Effector memory CD8-positive, alpha-beta T cell (primary cell): ENCODE measurements at regions not wholly inside any gene's neighbourhood (a gene's known extent, or its start where the extent isn't known, plus 50 kb on each side); places are given as distances from the start of the nearest gene placed in this dataset.

ENCODE experiments used
- ATAC-seq: fragments of 150-1000 bp; cut with Tn5 transposase; replicated peaks from 2 replicates; pipeline ENCODE4 v1.10.0; 2021; ENCODE audit warnings: mild to moderate bottlenecking, moderate library complexity
- DNase-seq, 3 experiments: peaks; one replicate each; pipeline ENCODE4 v3.0.0; 2021
- H3K27ac Mint-ChIP-seq, 2 donors: one replicate each; pipeline ENCODE4 v1.8.0; 2022; ENCODE audit warnings: mild to moderate bottlenecking in 2 of 2, mixed read lengths in 2 of 2, moderate library complexity in 2 of 2
- H3K27me3 Mint-ChIP-seq, 2 donors: one replicate each; pipeline ENCODE4 v1.8.0; 2022; ENCODE audit warnings: mixed read lengths in 2 of 2
- H3K36me3 Mint-ChIP-seq: one replicate; pipeline ENCODE4 v1.8.0; 2022; ENCODE audit warnings: mild to moderate bottlenecking, moderate library complexity, mixed read lengths; ENCODE audit not compliant: insufficient read depth
- H3K4me1 Mint-ChIP-seq, 2 donors: one replicate each; pipeline ENCODE4 v1.8.0; 2022; ENCODE audit warnings: low read depth in 2 of 2, mixed read lengths in 2 of 2
- H3K4me3 Mint-ChIP-seq, 2 donors: one replicate each; pipeline ENCODE4 v1.8.0; 2022; ENCODE audit warnings: mild to moderate bottlenecking in 2 of 2, mixed read lengths in 2 of 2, moderate library complexity in 2 of 2
- H3K9me3 Mint-ChIP-seq, 2 donors: one replicate each; pipeline ENCODE4 v1.8.0; 2022; ENCODE audit warnings: mixed read lengths in 2 of 2

- Mint-ChIP-seq H3K27me3 (peaks cover 24 to 39% of the 10 kb centered on the region in 2 donors), H3K4me1 (no peaks in the 10 kb centered on the region), H3K36me3 (peaks cover 3% of the 10 kb centered on the region), H3K9me3 (no peaks in the 10 kb centered on the region), H3K4me3 (no peak overlapping the region), H3K27ac (no peak overlapping the region)
- no peak for ATAC-seq
- no peak for DNase-seq
Observed at GRCh38 chr18:45521136-45521535, 94.1 kb upstream of the SLC14A2 start.

- Mint-ChIP-seq H3K27me3 (peaks cover 30 to 45% of the 10 kb centered on the region in 2 donors), H3K9me3 (no peaks in the 10 kb centered on the region), H3K36me3 (peaks cover 3% of the 10 kb centered on the region), H3K27ac (no peak overlapping the region), H3K4me3 (no peak overlapping the region), H3K4me1 (no peaks in the 10 kb centered on the region)
- ATAC-seq (no peak), DNase-seq (no peak)
Observed at GRCh38 chr18:45521777-45522176, 93.5 kb upstream of the SLC14A2 start.

DNA sequence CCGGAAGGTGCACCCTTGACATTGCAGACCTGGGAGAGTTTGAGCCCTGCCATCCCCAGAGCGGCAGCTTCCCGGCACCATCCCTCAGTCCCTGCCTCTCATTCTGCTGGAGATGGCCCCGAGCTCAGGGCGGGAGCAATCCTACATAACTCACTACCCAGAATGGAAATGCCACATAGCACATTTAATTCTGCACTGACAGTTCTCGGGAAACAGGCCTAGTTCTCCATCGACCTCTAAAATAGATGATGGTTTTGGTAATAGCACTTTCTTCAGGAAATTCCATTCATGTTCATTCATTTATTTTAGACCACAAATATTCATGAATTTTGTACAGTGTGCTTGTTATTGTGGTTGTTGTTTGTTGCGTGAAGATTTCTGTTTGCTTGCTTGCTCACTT lies 92.9 kb upstream of the SLC14A2 start:
- Mint-ChIP-seq H3K36me3 (peaks cover 3% of the 10 kb centered on the region), H3K4me1 (no peaks in the 10 kb centered on the region), H3K27ac (no peak overlapping the region), H3K27me3 (peaks cover 30 to 46% of the 10 kb centered on the region in 2 donors), H3K4me3 (no peak overlapping the region), H3K9me3 (no peaks in the 10 kb centered on the region)
- ATAC-seq: no peak
- DNase-seq: no peak

DNA sequence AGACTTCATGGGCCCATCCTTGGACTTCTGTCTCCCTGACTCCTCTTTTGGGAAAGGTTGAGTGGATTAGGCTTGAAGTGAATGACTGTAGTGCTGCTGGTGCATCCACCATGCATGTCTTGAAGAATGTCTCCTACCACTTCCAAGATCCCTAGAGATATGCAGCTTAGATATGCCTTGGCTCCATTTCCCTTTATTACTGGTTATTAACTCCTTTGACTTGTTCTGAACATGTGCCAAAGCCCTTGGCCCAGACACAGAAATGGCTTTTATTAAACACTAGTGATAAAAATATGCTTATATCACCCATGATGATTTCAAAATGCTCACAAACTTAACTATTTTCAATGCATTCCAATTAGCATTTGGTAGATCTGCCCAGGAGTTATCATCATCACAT lies 90.0 kb upstream of the SLC14A2 start:
- no peaks in the 10 kb centered on the region for H3K4me1 Mint-ChIP-seq

DNA sequence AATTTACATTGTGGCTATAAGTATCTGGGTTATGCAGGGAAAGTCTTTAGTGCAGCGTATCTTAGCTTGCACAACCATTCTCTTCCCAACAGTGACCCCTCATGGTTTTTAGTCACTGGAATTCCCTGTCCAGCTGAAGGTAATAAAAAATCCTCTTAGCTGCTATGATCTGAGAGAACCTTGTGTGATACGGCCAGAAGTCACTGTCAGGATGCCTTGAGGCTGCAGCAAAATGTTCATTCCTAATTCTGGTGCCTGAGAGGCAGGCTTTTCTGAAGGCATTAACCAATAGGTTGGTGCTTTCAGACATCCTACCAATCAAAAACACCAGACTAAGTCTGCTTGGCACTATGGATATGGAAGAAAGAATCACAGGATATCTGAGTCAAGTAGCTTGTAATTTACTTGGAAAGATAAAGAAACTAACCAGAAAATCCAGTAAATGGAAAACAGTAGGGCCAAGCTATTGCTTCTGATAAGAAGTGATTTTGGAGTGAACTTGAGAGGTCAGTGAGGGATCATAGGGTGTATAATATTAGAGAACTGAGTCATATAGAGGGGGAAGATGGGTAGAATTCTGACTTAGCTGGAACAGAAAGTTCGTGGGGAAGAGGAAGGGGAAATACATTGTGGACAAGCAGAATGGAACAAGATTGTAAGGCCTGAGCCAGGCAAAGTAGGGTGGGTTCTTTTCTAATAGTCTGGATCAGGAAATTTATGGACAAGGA lies 89.0 kb upstream of the SLC14A2 start:
- H3K27ac Mint-ChIP-seq: no peak overlapping the region
- no peak for ATAC-seq
- H3K4me1 Mint-ChIP-seq: no peaks in the 10 kb centered on the region
- peaks cover 16 to 50% of the 10 kb centered on the region in 2 donors for H3K27me3 Mint-ChIP-seq
- H3K4me3 Mint-ChIP-seq: no peak overlapping the region
- DNase-seq: no peak
- no peaks in the 10 kb centered on the region for H3K9me3 Mint-ChIP-seq
- H3K36me3 Mint-ChIP-seq: peaks cover 3% of the 10 kb centered on the region

More for the DNA sequence above, 90.0 kb upstream of the SLC14A2 start:
- no peak for DNase-seq
- no peak overlapping the region for H3K27ac Mint-ChIP-seq
- no peak overlapping the region for H3K4me3 Mint-ChIP-seq
- peaks cover 16 to 56% of the 10 kb centered on the region in 2 donors for H3K27me3 Mint-ChIP-seq
- H3K36me3 Mint-ChIP-seq: peaks cover 3% of the 10 kb centered on the region
- ATAC-seq: no peak
- no peaks in the 10 kb centered on the region for H3K9me3 Mint-ChIP-seq

- Mint-ChIP-seq H3K4me1 (no peaks in the 10 kb centered on the region), H3K4me3 (no peak overlapping the region), H3K9me3 (peaks cover 0 to 3% of the 10 kb centered on the region in 2 donors), H3K27me3 (peaks cover 16 to 45% of the 10 kb centered on the region in 2 donors), H3K36me3 (peaks cover 3% of the 10 kb centered on the region), H3K27ac (no peak overlapping the region)
- ATAC-seq (no peak), DNase-seq (no peak)
Observed at GRCh38 chr18:45527891-45528290, 87.4 kb upstream of the SLC14A2 start.

GRCh38 chr18:45528712-45529336 lies 86.5 kb upstream of the SLC14A2 start:
- Mint-ChIP-seq H3K4me1 (no peaks in the 10 kb centered on the region), H3K4me3 (no peak overlapping the region), H3K27ac (no peak overlapping the region), H3K9me3 (peaks cover 0 to 3% of the 10 kb centered on the region in 2 donors), H3K36me3 (peaks cover 3% of the 10 kb centered on the region), H3K27me3 (peaks cover 19 to 36% of the 10 kb centered on the region in 2 donors)
- ATAC-seq: no peak
- DNase-seq: no peak

- Mint-ChIP-seq H3K36me3 (no peaks in the 10 kb centered on the region), H3K27me3 (peaks cover 18 to 35% of the 10 kb centered on the region in 2 donors), H3K9me3 (peaks cover 0 to 4% of the 10 kb centered on the region in 2 donors), H3K4me1 (no peaks in the 10 kb centered on the region), H3K27ac (no peak overlapping the region), H3K4me3 (no peak overlapping the region)
- no peak for ATAC-seq
- DNase-seq: no peak
Observed at GRCh38 chr18:45538444-45538843, 76.8 kb upstream of the SLC14A2 start.

DNA sequence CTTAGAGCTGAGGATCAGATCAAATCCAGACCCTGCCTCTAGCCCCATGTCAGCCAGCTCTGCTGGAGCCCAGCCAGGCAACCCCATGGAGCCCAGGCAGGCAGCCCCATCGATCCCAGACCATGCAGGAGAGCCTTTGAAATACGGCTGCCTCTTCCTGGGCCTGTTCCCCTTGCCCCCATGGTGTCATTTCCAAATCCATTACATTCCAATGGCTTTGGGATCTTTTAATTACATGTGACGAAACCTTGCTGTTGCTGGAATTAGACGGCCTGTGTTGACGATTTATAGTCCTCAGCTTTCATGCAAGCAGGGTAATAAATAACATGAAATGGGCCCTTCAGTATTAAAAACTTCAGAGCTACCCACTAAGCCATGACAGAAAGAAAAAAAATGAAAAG lies 75.8 kb upstream of the SLC14A2 start:
- H3K4me1 Mint-ChIP-seq: no peaks in the 10 kb centered on the region
- no peak overlapping the region for H3K27ac Mint-ChIP-seq
- H3K9me3 Mint-ChIP-seq: peaks cover 0 to 4% of the 10 kb centered on the region in 2 donors
- DNase-seq (no peak), ATAC-seq (no peak)
- H3K36me3 Mint-ChIP-seq: no peaks in the 10 kb centered on the region
- no peak overlapping the region for H3K4me3 Mint-ChIP-seq
- peaks cover 18 to 30% of the 10 kb centered on the region in 2 donors for H3K27me3 Mint-ChIP-seq

- ATAC-seq: no peak
- H3K36me3 Mint-ChIP-seq: no peaks in the 10 kb centered on the region
- peaks cover 0 to 4% of the 10 kb centered on the region in 2 donors for H3K9me3 Mint-ChIP-seq
- no peak overlapping the region for H3K4me3 Mint-ChIP-seq
- H3K27ac Mint-ChIP-seq: no peak overlapping the region
- no peak for DNase-seq
- peaks cover 15 to 26% of the 10 kb centered on the region in 2 donors for H3K27me3 Mint-ChIP-seq
- H3K4me1 Mint-ChIP-seq: no peaks in the 10 kb centered on the region
Observed at GRCh38 chr18:45540125-45540524, 75.2 kb upstream of the SLC14A2 start.

- ATAC-seq (no peak), DNase-seq (no peak)
- Mint-ChIP-seq H3K4me3 (no peak overlapping the region), H3K36me3 (no peaks in the 10 kb centered on the region), H3K27ac (no peak overlapping the region), H3K27me3 (peaks cover 2 to 13% of the 10 kb centered on the region in 2 donors), H3K9me3 (peaks cover 0 to 4% of the 10 kb centered on the region in 2 donors), H3K4me1 (no peaks in the 10 kb centered on the region)
Observed at GRCh38 chr18:45541421-45541820, 73.9 kb upstream of the SLC14A2 start.

- no peak for ATAC-seq
- DNase-seq: no peak
- Mint-ChIP-seq H3K27me3 (peaks cover 4 to 7% of the 10 kb centered on the region in 2 donors), H3K4me1 (no peaks in the 10 kb centered on the region), H3K27ac (no peak overlapping the region), H3K36me3 (no peaks in the 10 kb centered on the region), H3K4me3 (no peak overlapping the region), H3K9me3 (peaks cover 0 to 3% of the 10 kb centered on the region in 2 donors)
Observed at GRCh38 chr18:45542043-45542442, 73.2 kb upstream of the SLC14A2 start.

DNA sequence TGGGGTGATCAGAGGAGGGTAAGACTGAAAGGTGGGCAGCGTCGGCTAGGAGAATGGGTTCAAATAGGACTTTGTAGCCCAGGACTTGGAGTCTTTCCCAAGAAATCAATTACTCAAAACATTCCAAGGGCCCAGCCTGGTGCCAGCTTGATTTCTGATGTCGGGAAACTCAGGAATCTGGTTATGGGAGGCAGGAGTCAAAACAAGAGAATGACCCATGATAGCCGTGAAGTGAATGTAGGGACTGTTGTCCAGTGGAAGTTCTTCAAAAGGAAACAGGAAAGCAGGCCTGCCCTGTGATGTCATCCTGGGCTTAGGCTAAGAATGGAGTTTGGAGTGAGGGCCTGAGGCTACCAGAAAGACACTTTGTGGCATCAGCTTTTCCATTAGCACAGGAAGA lies 67.4 kb upstream of the SLC14A2 start:
- peaks cover 36 to 59% of the 10 kb centered on the region in 2 donors for H3K27me3 Mint-ChIP-seq

GRCh38 chr18:45548614-45549013 lies 66.7 kb upstream of the SLC14A2 start:
- H3K27ac Mint-ChIP-seq: no peak overlapping the region
- H3K4me3 Mint-ChIP-seq: no peak overlapping the region
- ATAC-seq (no peak), DNase-seq (no peak)
- H3K27me3 Mint-ChIP-seq: peaks cover 36 to 63% of the 10 kb centered on the region in 2 donors
- H3K4me1 Mint-ChIP-seq: no peaks in the 10 kb centered on the region
- no peaks in the 10 kb centered on the region for H3K9me3 Mint-ChIP-seq
- H3K36me3 Mint-ChIP-seq: no peaks in the 10 kb centered on the region

More for the DNA sequence above, 67.4 kb upstream of the SLC14A2 start:
- Mint-ChIP-seq H3K9me3 (no peaks in the 10 kb centered on the region), H3K27ac (no peak overlapping the region), H3K36me3 (no peaks in the 10 kb centered on the region), H3K4me1 (no peaks in the 10 kb centered on the region), H3K4me3 (no peak overlapping the region)
- DNase-seq (no peak), ATAC-seq (no peak)
